HepG2 (cell line): ENCODE measurements at regions not wholly inside any gene's neighbourhood (a gene's known extent, or its start where the extent isn't known, plus 50 kb on each side); places are given as distances from the start of the nearest gene placed in this dataset.

Experiments
- FOSL1 ChIP-seq: sonication (generic); formaldehyde crosslinking; IDR thresholded peaks from 2 replicates; pipeline ENCODE4 v1.9.0; 2021; ENCODE audit warnings: missing genetic modification reagents, borderline replicate concordance
- FOSL2 ChIP-seq: sonication (generic); formaldehyde crosslinking; IDR thresholded peaks from 2 replicates; pipeline ENCODE4 v1.4.0; 2020; ENCODE audit warnings: missing genetic modification reagents
- FOXA3 ChIP-seq: IDR thresholded peaks from 2 replicates; pipeline ENCODE4 v1.6.1; 2016; ENCODE audit warnings: missing genetic modification reagents, missing compliant biosample characterization
- FOXP1 ChIP-seq, 2 experiments: fragments of 450-650 bp in 1 of 2; IDR thresholded peaks; 2 replicates each; pipeline ENCODE4 v1.6.1; 2017 to 2018; ENCODE audit warnings: antibody characterized with exemption in 1 of 2
- HOXA7 ChIP-seq: sonication (generic); formaldehyde crosslinking; IDR thresholded peaks from 2 replicates; pipeline ENCODE4 v1.8.1; 2022; ENCODE audit warnings: mild to moderate bottlenecking, missing genetic modification reagents, moderate library complexity
- MAFF ChIP-seq: IDR thresholded peaks from 2 replicates; pipeline ENCODE4 v1.6.1; 2011; ENCODE audit warnings: low read depth, low read length, improper control_type of control experiment
- MED1 ChIP-seq: sonication (generic); formaldehyde crosslinking; IDR thresholded peaks from 2 replicates; pipeline ENCODE4 v1.4.0; 2020; ENCODE audit warnings: missing genetic modification reagents
- NAIF1 ChIP-seq: sonication (generic); formaldehyde crosslinking; IDR thresholded peaks from 2 replicates; pipeline ENCODE4 v1.5.0; 2020; ENCODE audit warnings: mild to moderate bottlenecking, missing genetic modification reagents, borderline replicate concordance
- PHF21A ChIP-seq: sonication (generic); formaldehyde crosslinking; IDR thresholded peaks from 2 replicates; pipeline ENCODE4 v1.5.0; 2020; ENCODE audit warnings: mild to moderate bottlenecking, missing genetic modification reagents
- PHF5A ChIP-seq: IDR thresholded peaks from one replicate; pipeline ENCODE4 v1.6.1; 2018; ENCODE audit warnings: low read depth, missing genetic modification reagents; ENCODE audit not compliant: unreplicated experiment
- RARA ChIP-seq: IDR thresholded peaks from 2 replicates; pipeline ENCODE4 v1.6.1; 2016; ENCODE audit warnings: missing genetic modification reagents, missing compliant biosample characterization
- RELA ChIP-seq: sonication (generic); formaldehyde crosslinking; IDR thresholded peaks from 2 replicates; pipeline ENCODE4 v1.4.0; 2020; ENCODE audit warnings: missing genetic modification reagents
- SOX5 ChIP-seq: IDR thresholded peaks from 2 replicates; pipeline ENCODE4 v1.6.1; 2016; ENCODE audit warnings: borderline replicate concordance
- SOX6 ChIP-seq, 2 experiments: fragments of 450-650 bp in 1 of 2; sonication (generic) in 1 of 2; formaldehyde crosslinking in 1 of 2; IDR thresholded peaks; 2 replicates each; pipeline versions ENCODE4 v1.4.0 to v1.6.1; 2017 to 2020; ENCODE audit warnings: antibody characterized with exemption in 1 of 2, mild to moderate bottlenecking in 1 of 2, missing genetic modification reagents in 1 of 2
- STAG1 ChIP-seq: sonication (generic); formaldehyde crosslinking; IDR thresholded peaks from 2 replicates; pipeline ENCODE4 v1.4.0; 2020; ENCODE audit warnings: missing genetic modification reagents
- TBX3 ChIP-seq: fragments of 450-650 bp; IDR thresholded peaks from 2 replicates; pipeline ENCODE4 v1.6.1; 2017; ENCODE audit warnings: antibody characterized with exemption, mild to moderate bottlenecking, inconsistent platforms, borderline replicate concordance
- ZBTB38 ChIP-seq: sonication (generic); formaldehyde crosslinking; IDR thresholded peaks from 2 replicates; pipeline ENCODE4 v1.5.1; 2020; ENCODE audit warnings: mild to moderate bottlenecking, missing genetic modification reagents
- ZFP41 ChIP-seq: sonication (generic); formaldehyde crosslinking; IDR thresholded peaks from 2 replicates; pipeline ENCODE4 v1.4.0; 2020; ENCODE audit warnings: mild to moderate bottlenecking, missing genetic modification reagents, borderline replicate concordance
- ZNF264 ChIP-seq: sonication (generic); formaldehyde crosslinking; IDR thresholded peaks from 2 replicates; pipeline ENCODE4 v1.4.0; 2020; ENCODE audit warnings: missing genetic modification reagents
- ZNF282 ChIP-seq: fragments of 450-650 bp; IDR thresholded peaks from 2 replicates; pipeline ENCODE4 v1.6.1; 2018; ENCODE audit not compliant: partially characterized antibody
- ZNF468 ChIP-seq: sonication (generic); formaldehyde crosslinking; IDR thresholded peaks from 2 replicates; pipeline ENCODE4 v1.8.0; 2022; ENCODE audit warnings: mild to moderate bottlenecking, moderate library complexity, missing genetic modification reagents
- ZNF546 ChIP-seq: sonication (generic); formaldehyde crosslinking; conservative IDR thresholded peaks from 2 replicates; pipeline ENCODE4 v1.8.1; 2023; ENCODE audit warnings: mild to moderate bottlenecking, missing genetic modification reagents
- ZNF550 ChIP-seq: sonication (generic); formaldehyde crosslinking; IDR thresholded peaks from 2 replicates; pipeline ENCODE4 v1.4.0; 2020; ENCODE audit warnings: mild to moderate bottlenecking, missing genetic modification reagents, borderline replicate concordance
- ZNF782 ChIP-seq: sonication (generic); formaldehyde crosslinking; IDR thresholded peaks from 2 replicates; pipeline ENCODE4 v1.4.0; 2020; ENCODE audit warnings: missing genetic modification reagents, mild to moderate bottlenecking, borderline replicate concordance
- TF ChIP-seq, protein P1 (sequence below): IDR thresholded peaks from 2 replicates; pipeline ENCODE4 v1.6.1; 2016; ENCODE audit warnings: missing genetic modification reagents, missing compliant biosample characterization
- TF ChIP-seq, protein P2 (sequence below): sonication (generic); formaldehyde crosslinking; IDR thresholded peaks from 2 replicates; pipeline ENCODE4 v1.4.0; 2020; ENCODE audit warnings: missing genetic modification reagents
- TF ChIP-seq, protein P3 (sequence below): sonication (generic); formaldehyde crosslinking; IDR thresholded peaks from 2 replicates; pipeline ENCODE4 v1.5.0; 2020; ENCODE audit warnings: missing genetic modification reagents

DNA sequence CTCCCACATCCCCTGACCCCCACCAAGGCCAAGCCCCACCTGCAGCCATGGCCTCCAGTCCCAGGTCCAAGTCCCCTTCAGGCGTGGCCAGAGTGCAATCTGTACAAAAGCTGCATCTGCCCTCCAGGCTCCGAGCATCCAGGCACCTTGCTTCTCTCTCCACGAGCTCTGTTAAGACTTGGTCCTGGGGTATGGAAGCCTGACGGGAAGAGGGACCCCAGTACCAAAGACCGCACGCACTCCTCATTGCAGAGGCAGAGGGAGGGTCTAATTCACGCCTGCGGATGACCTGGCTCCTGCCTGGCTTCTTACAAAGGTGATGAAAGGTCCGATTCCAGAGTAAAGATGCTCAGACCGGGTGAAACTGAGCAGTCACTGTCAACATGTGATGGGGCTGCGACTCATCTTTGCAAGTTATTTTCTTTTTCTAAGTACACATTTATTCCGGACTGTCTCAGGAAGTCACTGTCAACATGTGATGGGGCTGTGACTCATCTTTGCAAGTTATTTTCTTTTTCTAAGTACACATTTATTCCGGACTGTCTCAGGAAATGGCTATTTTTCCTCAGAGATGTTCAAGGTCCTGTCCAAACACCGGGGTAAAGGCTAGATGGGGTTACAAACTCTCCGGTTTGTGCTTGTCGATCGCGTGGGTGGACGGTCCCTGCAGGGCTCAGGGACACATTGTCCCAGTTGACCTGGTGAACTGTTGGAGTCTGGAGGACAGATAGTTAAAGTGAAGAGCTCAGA lies 252.0 kb upstream of the IRX4 start (continued):
- TF ChIP-seq, protein P1, sequence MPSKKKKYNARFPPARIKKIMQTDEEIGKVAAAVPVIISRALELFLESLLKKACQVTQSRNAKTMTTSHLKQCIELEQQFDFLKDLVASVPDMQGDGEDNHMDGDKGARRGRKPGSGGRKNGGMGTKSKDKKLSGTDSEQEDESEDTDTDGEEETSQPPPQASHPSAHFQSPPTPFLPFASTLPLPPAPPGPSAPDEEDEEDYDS (CRISPR knock-in tag) = no peak
- TF ChIP-seq HOXA7 (CRISPR knock-in tag) = no peak
- peak; percentile 22; the same call in 1 of the 2 replicates for TF ChIP-seq MED1 (CRISPR knock-in tag)
- peak; percentile 45; the same call in 1 of the 2 replicates for TF ChIP-seq SOX5
- TF ChIP-seq PHF5A = no peak
- TF ChIP-seq FOSL2 (CRISPR knock-in tag) = peak; percentile 76
- TF ChIP-seq ZNF782 = no peak
- no peak for TF ChIP-seq TBX3
- TF ChIP-seq ZNF264 (CRISPR knock-in tag) = no peak
- TF ChIP-seq RELA (CRISPR knock-in tag) = no peak
- TF ChIP-seq MAFF = no peak
- TF ChIP-seq ZFP41 = no peak
- 0 out of 2 replicates have a peak, but pooled peaks have one; percentile 21 for TF ChIP-seq FOSL1 (CRISPR knock-in tag)
- TF ChIP-seq NAIF1 = no peak
- TF ChIP-seq, protein P2, sequence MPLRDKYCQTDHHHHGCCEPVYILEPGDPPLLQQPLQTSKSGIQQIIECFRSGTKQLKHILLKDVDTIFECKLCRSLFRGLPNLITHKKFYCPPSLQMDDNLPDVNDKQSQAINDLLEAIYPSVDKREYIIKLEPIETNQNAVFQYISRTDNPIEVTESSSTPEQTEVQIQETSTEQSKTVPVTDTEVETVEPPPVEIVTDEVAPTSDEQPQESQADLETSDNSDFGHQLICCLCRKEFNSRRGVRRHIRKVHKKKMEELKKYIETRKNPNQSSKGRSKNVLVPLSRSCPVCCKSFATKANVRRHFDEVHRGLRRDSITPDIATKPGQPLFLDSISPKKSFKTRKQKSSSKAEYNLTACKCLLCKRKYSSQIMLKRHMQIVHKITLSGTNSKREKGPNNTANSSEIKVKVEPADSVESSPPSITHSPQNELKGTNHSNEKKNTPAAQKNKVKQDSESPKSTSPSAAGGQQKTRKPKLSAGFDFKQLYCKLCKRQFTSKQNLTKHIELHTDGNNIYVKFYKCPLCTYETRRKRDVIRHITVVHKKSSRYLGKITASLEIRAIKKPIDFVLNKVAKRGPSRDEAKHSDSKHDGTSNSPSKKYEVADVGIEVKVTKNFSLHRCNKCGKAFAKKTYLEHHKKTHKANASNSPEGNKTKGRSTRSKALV (CRISPR knock-in tag) = no peak
- TF ChIP-seq STAG1 (CRISPR knock-in tag) = no peak
- no peak for TF ChIP-seq ZNF468 (CRISPR knock-in tag)
- no peak for TF ChIP-seq ZNF550 (CRISPR knock-in tag)
- TF ChIP-seq ZBTB38 (CRISPR knock-in tag) = no peak
- no peak for TF ChIP-seq SOX6 (IDR thresholded peaks at IDR 0.05)
- peak; percentile 42; the same call in 1 of the 2 replicates for TF ChIP-seq SOX6 (CRISPR knock-in tag; IDR thresholded peaks at IDR 0.05)
- TF ChIP-seq FOXP1 (IDR thresholded peaks at IDR 0.05) = no peak
- TF ChIP-seq FOXP1 (CRISPR knock-in tag; IDR thresholded peaks at IDR 0.05) = peak; percentile 51
- no peak for TF ChIP-seq ZNF282
- TF ChIP-seq RARA (CRISPR knock-in tag) = peak; percentile 68
- TF ChIP-seq PHF21A = 0 out of 2 replicates have a peak, but pooled peaks have one; percentile 31
- TF ChIP-seq, protein P3, sequence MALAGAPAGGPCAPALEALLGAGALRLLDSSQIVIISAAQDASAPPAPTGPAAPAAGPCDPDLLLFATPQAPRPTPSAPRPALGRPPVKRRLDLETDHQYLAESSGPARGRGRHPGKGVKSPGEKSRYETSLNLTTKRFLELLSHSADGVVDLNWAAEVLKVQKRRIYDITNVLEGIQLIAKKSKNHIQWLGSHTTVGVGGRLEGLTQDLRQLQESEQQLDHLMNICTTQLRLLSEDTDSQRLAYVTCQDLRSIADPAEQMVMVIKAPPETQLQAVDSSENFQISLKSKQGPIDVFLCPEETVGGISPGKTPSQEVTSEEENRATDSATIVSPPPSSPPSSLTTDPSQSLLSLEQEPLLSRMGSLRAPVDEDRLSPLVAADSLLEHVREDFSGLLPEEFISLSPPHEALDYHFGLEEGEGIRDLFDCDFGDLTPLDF (CRISPR knock-in tag) = no peak
- peak; percentile 44; the same call in 1 of the 2 replicates for TF ChIP-seq FOXA3
- no peak for TF ChIP-seq ZNF546
